A549 (cell line): ENCODE measurements at regions not wholly inside any gene's neighbourhood (a gene's known extent, or its start where the extent isn't known, plus 50 kb on each side); places are given as distances from the start of the nearest gene placed in this dataset.

Experiments
- CTCF ChIP-seq: fragments of >200 bp; sonication (Bioruptor Twin); formaldehyde crosslinking; IDR thresholded peaks from 3 replicates; pipeline ENCODE4 v1.5.1; 2016
- HDAC2 ChIP-seq: fragments of 200-600 bp; sonication (generic); IDR thresholded peaks from 2 replicates; pipeline ENCODE4 v1.6.1; 2016
- PBX3 ChIP-seq: IDR thresholded peaks from 2 replicates; pipeline ENCODE4 v1.6.1; 2012
- POLR2A ChIP-seq: IDR thresholded peaks from 2 replicates; pipeline ENCODE4 v1.6.1; 2012; ENCODE audit warnings: mild to moderate bottlenecking, low read length
- RCOR1 ChIP-seq: fragments of 150-350 bp; IDR thresholded peaks from 2 replicates; pipeline ENCODE4 v1.6.1; 2014; ENCODE audit warnings: antibody characterized with exemption, low read length, low read depth
- RFX5 ChIP-seq: fragments of 450-650 bp; IDR thresholded peaks from 2 replicates; pipeline ENCODE4 v1.7.1; 2014; ENCODE audit warnings: antibody characterized with exemption, mild to moderate bottlenecking, moderate library complexity
- TP53 ChIP-seq: fragments of 250-450 bp; sonication (Bioruptor Pico); IDR thresholded peaks from 2 replicates; pipeline ENCODE4 v1.5.0; 2021; ENCODE audit warnings: mild to moderate bottlenecking, moderate library complexity
- USF2 ChIP-seq: fragments of 450-650 bp; IDR thresholded peaks from 2 replicates; pipeline ENCODE4 v1.6.1; 2014; ENCODE audit warnings: antibody characterized with exemption

GRCh38 chr4:14787894-14788293 is 214.4 kb upstream of the CPEB2 start:
- TF ChIP-seq PBX3 (no peak), CTCF (no peak), POLR2A (no peak), USF2 (no peak), RFX5 (no peak), HDAC2 (no peak), RCOR1 (no peak), TP53 (no peak)
